NCI-H187 treated with DMSO at 0.1 percent for 48 hours (cell line): ENCODE measurements at regions not wholly inside any gene's neighbourhood (a gene's known extent, or its start where the extent isn't known, plus 50 kb on each side); places are given as distances from the start of the nearest gene placed in this dataset.
"Not testable (repeated sequence)": the region's sequence is repeated elsewhere in the genome, so short reads cannot be mapped to it uniquely, and the experiment has no call there.

Experiments
- DNase-seq: peaks from one replicate; lab custom pipeline; 2025; lab: John Stamatoyannopoulos, UW

DNA sequence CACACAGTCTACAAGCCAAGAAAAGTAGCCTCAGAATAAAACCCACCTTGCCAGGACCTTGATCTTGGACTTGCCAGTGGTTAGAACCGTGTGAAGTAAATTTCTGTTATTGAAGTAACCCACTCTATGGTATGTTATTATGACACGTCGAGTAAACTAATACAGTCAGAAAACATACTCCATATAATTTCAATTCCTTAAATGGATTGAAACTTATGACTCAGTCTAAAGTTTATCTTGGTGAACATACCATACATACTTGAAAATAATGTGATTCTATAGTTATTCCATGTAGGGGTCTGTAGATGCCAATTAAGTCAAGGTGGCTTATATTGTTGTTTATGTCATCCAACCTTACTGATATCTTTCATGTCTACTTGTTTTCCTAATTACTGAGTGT, 950.7 kb downstream of the TLE4 start:
- DNase-seq: no peak

DNA sequence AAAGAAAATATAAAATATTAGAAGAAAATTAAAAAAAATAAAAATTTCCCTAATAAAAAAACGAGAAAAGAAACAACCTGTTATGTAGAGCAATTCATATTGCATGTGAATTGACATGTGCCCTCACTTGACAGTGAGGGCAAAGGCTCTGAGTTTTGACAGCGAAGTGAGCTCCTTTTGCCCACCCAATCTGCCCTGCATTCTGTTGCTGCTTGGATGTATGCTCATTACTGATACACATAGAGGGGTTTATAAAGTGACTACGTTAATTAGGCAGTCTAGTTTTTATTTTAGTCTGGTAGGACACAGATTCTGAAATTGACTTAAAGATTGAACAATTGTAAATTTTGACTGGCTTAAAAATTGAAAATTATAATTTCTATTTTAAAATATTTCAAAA, 949.4 kb downstream of the TLE4 start:
- DNase-seq: no peak

DNA sequence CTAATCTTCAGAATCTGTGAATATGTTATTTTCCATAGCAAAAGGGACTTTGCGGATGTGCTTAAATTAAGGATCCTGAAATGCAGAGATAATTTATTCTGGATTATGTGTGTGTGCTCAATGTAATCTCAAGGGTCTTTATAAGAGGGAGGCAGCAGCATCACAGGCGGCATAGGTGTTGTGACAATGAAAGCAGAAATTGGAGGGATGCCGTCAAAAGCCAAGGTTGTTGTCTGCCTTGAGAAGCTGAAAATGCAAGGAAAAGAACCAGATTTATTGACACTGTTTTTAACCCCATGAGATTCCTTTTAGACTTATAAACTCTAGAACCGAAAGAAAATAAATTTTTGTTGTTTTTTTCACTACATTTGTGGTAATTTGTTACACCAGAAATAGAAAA, 948.5 kb downstream of the TLE4 start:
- no peak for DNase-seq

DNA sequence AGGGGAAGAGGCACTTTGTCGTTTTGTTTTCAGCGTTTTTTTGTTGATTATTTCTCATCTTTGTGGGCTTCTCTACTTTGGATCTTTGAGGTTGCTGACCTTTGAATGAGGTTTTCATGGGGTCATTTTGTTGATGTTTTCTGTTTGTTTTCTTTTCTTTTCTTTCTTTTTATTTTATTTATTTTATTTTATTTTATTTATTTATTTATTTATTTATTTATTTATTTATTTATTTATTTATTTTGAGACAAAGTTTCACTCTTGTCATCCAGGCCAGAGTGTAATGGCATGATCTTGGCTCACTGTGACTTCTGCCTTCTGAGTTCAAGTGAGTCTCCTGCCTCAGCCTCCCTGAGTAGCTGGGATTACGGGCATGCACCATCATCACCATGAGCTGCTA, 946.7 kb downstream of the TLE4 start:
- DNase-seq: no peak

DNA sequence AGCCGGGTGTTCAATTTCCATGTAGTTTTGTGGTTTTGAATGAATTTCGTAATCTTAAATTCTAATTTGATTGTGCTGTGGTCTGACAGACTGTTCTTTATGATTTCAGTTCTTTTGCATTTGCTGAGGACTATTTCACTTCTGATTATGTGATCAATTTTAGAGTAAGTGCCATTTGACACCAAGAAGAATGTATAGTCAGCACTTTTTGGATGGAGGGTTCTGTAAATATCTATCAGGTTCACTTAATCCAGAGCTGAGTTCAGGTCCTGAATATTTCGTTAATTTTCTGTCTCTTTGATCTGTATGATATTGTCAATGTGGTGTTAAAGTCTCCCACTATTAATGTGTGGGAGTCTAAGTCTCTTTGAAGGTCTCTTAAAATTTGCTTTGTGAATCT, 944.9 kb downstream of the TLE4 start:
- DNase-seq: no peak

DNA sequence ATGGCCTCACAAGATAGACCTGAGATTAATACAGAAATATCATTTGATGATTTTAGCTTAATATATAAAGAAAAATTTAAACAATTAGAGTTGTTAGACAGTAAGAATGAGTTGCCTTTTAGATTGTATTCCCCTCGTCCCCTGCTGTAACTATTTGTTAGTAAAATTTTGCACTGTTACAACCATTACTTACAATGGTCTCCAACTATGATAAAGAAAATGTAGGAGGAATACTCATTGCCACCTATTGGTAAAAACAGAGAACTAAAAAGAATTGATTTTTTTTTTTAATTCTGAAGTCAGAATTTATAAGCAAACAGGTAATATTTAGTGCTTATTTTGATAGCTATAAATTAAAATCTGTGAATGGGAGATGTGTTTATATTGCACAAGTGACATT, 937.6 kb downstream of the TLE4 start:
- DNase-seq: no peak

DNA sequence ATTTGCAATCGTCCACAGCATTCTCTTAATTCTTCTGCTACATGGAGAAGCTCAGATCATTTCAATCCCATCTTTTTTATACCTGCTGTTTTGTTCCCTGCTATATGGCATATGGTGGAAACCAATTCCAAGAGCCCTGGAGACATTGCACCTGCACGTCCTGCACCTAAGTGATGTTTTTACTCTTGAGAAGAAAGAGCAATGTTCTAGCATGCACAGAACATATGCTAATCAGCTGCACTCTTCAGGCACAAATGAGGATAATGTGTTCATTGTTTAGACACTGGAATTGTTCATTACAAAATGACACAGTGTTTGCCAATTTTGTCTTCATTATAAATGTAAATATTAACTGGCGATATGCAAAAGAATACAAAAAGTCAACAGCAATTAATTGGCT, 935.8 kb downstream of the TLE4 start:
- no peak for DNase-seq

DNA sequence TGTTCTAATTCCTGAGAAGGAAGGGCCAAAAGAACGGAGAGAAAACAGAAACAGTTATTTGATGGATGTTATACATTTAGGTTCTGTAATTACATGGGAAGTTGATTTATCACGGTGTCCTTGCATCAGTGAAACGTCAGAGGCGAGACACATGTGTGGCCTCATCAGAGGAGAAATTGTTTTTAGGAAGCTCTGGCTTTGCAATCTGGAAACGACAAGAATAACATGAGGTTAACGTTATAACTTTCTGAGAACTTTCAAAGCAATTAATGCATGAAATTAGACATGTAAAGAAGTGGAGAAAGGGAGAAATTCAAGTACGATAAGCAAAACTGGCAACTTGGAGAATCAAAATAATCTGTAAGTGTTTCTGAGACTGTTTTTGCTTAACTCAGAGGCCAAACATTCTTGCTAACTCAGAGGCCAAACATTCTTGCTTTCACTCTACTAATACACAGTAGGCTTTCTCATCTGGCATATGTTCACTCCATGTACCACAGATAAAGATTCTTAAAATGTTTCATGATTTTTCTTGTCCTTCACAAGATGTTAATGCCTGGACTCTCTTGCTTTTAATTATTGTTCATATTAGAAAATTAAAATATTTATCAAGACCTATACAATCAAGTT, 933.0 kb downstream of the TLE4 start:
- no peak for DNase-seq

DNA sequence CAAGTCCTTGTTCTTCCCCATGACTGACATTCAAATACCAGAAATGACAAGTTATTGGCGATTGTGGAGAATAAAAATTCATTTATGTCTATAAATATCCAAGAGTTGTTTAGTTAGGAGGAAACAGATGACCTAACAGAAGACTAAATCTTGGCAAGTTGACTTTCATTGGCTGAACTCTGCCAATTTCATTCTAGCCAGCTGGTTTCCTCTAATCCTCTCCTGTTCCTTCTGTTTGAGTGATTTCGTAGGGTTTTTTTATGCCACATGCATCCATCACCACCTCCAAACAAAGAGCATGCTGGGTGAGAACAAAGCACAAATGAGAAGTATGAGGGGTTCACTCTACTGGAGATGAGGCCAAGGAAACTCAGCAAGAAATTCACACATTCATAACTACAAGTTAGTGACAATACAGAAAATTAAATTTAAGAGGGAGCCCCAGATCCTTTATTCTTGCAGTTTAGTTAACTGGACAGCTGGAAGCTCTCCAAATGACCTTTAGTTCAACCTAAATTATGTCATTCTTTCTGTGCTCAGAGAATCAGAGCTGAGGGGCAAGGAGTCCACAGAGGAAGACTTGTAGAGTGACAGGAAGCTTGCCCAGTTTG, 932.0 kb downstream of the TLE4 start:
- no peak for DNase-seq

DNA sequence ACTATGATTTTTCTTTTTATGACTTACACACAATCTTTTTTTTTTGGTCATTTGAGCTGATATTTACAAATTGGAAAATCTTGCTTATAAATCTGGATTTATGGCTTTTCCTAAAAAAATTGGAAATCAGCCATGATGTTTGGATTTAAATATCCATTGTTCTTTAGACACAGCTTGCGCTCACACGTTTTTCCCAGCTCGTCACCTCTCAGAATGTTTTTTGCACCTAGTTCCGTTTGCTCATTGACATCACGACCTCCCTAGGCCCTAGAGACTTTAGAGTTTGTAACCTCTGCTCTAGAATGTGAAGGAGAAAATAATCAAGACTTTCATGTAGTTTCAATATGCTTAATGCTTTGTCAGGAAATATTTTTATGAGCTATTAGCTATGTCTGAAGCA, 930.5 kb downstream of the TLE4 start:
- DNase-seq: no peak

DNA sequence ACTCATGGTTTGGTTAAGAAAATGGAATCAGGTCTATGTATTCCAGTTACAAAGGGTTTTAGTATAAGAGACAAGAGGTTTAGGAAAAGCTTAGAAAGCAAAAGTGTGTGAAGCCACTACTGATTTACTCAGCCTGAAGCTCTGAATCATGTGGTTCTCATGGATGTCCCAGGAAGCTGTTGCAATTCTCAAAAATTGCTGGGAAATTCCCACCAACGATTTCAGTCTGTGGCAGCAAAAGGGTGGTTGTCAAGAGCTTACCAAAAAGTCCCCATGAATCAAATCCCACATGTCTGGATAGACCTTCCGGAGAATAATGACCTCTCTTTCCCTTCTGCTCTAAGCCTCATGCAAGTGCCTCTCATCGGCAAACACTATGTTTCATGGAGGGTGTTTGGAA, 929.9 kb downstream of the TLE4 start:
- DNase-seq: no peak

DNA sequence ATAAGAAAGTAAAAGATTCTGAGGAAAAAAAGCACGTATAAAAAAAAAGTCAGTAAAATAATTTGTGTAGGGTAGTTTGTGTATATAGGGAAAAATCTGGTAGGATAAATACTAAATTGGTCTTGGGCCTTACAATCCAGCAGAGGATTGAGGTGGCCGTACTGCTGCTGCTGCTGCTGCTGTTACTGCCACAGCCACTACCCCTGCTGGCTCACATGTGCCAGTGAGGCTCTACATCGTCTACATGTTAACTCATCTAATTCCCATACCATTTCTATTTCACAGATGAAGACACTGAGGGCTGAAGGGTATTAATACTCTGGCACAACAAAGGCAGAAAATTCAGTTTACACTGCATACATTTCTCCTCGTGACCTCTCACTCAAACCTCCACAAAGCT, 928.5 kb downstream of the TLE4 start:
- no peak for DNase-seq

DNA sequence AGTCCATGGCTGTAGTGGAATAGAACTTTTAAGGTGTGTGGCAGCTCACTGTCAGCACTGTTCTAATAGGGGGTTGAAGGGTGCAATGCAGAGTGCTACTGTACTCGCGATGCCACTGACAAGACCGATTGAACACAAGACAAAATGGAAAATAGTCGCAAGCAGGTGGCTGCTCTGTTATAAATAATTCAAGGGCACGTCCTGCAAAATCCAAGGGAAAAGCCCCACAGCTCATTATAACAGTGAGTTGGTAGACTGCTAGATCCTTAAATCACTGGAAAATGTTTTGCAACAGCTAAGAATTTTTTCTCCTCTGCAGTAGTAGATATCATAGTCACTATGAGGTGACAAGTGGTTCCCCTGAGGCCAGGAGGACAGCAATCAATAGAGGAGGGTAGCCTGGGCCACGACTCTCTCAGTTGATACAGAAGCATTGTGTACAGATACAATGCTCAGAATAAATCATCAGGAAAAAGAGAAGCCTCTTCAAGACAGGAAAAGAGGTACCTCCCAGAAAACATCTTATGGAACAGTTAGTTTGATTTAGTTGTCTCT, 926.3 kb downstream of the TLE4 start:
- no peak for DNase-seq

DNA sequence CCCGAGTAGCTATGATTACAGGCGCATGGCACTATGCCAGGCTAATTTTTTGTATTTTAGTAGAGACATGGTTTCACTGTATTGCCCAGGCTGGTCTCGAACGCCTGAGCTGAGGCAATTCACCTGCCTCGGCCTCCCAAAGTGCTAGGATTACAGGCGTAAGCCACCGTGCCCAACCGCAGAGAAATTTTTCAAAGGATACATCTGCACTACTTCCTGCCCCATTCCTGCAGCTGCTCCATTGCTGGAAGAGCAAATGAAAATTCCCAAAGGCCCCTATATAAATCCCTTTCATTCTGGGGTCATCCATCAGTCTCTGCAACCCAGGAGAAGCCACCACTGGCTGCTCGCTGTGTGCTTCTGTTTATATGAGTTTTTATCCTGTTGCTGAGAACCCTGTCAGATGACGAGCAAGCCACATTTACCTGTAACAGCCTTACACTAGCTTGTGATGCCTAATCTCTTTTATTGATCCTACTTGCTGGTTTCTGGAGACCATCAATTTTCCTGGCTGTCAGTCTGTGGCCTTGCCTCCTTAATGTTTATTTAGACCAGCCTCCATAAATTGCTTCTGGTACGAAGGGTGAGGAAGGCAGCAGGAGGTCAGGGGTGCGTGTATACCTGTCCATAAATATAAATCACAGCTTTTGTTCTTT, 925.3 kb downstream of the TLE4 start:
- no peak for DNase-seq

DNA sequence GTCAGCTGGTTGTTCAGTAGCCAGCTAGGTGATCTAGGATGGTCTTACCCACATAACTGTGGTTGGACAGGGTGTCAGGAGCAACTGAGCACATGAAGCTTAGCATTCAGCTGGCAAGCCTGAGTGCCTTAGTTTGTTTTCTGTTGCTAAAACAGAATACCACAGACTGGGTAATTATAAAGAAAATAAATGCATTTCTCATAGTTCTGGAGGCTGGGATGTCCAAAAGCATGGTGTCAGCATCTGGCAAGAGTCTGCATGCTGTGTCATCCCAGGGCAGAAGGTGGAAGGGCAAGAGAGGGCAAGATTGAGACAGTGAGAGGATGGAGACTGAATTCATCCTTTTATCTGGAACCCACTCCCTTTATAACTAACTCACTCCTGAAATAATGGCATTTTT, 921.5 kb downstream of the TLE4 start:
- DNase-seq: no peak

DNA sequence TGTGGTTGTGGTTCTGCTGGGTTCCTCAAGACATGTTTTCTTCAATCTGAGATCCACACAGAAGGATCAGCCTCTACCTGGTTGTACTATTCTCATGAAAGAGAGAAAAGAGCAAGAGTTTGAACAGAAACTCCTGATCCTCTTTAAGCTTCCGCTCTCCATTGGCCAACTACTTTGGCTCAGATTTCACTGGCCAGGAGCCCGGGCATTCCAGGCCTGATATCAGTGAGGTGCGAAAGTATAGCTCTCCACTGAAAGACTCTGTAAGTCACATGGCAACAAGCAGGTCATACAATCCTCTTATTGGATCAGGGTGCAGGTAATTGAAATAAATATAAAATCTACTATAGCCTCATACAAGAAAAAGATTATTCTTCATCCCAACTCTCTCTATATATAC, 920.5 kb downstream of the TLE4 start:
- DNase-seq: no peak

DNA sequence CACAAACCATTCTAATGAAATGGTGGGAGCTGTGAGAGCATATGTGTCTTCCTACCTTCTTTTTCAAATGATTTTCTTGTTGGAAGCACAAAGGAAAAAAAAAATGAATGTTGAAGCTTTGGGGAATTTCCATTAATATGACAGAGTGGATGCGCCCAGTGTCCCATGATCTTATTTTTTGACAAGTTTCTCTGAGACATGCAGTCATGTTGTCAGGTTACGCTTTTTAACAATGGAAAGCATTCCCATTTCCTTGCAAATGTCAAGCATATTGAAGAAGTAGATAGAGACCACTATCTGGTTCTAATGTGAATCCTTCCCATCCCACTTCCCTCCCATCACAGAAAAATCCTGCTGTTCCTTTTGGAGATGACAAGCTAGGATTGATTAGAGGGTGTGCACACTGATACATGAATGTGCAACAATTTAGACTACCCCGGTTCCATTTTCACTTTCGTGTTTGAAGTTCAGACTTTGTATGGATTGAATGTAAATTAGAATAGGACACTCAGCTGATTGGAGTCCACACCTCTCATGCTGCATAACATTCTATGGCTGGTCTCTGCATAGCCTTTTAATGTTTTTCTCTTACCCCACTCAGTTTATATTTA, 919.4 kb downstream of the TLE4 start:
- no peak for DNase-seq

DNA sequence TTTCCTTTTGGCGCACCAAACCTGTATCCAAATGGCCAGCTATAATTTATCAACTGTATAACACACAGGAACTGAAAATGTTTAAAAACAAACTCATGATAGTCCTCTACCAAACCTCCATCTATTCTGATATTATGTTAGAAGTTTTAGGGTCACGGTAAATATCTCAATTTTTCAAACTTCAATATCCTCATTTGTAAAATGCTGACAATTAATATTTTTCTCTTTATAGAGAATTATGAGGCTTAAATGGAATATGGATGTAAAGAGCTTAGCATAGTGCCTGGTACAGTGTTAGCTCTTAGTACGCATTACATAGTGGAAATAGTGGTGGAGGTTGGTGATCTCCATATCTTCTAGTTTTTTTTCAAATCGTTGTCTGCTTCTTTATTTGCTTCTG, 917.6 kb downstream of the TLE4 start:
- DNase-seq: no peak

DNA sequence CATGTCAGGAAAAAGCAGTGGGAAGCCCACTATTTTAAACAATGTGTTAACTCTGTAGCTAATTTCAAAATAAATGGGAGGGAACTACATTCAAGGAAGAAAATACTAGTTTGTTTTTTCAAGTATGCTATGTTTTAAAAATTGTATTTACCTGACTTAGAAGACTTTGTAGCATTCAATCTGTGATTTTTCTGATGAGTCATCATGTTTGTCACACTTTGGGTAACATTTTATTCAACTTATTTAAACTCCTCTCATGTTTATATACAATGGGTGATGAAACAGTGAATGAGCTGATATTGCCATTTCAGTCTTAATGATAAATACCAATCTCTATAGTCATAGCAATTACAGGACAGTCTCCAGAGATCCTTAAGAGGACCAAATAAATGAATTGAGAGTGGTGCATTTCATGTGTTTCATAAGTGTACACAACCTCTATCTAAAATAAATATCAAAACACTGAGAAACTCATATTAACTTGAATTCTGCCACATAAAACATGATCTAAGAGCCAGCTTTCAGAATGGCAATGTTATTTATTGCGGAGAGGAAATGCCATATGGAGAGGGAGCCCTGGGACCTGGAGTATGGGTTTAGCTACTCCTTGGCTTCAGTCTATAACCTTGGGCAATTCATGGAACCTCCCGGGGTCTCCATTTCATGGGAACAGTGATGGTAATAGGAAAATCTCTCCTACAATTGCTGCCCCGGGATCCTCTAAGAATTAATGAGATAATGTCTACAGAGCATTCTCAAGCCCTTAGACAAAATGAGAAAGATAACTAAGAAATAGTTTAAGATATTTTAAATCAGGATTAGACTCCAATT, 913.9 kb downstream of the TLE4 start:
- DNase-seq: no peak

DNA sequence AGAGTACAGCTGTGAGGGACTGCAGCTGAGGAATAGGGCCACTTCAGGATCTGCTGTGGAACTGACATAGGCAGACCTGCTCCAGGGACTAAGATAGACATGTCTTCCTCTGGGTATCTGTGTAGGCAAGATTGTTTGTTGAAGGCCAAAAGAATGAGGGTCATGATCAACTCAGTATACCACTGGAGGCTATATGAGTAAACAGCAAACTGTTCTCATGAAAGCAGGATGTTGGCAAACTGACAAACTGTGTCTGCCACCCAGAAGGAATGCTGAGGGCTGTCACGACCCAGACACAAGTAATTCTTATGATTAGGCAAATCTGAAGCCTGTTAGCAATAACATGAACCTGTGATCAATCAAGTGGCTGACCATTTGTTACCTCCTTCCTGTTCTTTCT, 910.5 kb downstream of the TLE4 start:
- DNase-seq: not testable (repeated sequence)

DNA sequence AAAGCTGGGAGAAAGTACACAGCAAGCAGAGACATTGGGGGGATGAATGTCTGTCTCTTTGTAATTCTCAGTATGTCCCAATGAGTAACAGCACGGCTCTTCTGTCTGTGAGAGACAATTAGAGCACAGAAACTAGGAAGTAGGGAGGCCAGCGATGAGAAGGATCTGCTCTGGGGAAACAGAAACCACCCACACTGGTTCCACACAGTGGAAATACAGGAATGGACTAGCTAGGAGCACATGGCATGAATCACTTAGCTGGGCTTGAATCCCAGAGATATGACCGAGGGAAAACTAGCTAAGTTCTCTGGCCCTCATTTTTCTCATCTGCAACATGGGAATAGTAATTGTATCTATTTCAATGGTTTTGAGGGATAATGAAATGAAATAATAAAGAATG, 895.9 kb downstream of the TLE4 start:
- DNase-seq: no peak

DNA sequence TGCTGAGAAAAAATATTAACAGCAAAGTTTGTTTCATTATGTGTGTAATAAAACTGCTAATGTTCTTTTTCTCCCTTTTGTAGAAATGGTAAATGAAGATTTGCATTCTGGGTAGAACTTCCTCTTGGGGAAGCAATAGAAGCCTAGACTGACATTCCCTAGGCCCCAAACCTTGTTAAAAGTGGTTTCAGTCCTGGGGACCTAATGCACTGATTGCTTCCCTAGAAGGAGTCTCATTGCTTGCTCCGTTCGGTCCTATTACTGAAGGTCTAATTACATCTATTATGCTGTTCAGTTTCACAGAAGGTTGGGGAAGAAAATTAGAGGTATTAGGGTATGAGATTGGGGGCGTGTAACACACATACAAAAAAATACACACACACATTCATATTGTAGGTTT, 893.8 kb downstream of the TLE4 start:
- DNase-seq: no peak
